ENCODE measurements at regions not wholly inside any gene's neighbourhood (a gene's known extent, or its start where the extent isn't known, plus 50 kb on each side); places are given as distances from the start of the nearest gene placed in this dataset.

GRCh38 chr2:4898706-4899105, 793.5 kb upstream of the SOX11 start (continued):
- TF ChIP-seq NKRF (conservative IDR thresholded peaks at IDR 0.05), result no peak
- TF ChIP-seq TBL1XR1 (IDR thresholded peaks at IDR 0.05; ENCODE audit: low read depth, low read length), result no peak
- TF ChIP-seq HDGF (IDR thresholded peaks at IDR 0.05), result no peak
- TF ChIP-seq RAD21 (IDR thresholded peaks at IDR 0.05; ENCODE audit: insufficient read depth, low read depth, low read length), result no peak
- no peak for TF ChIP-seq FOXM1 (IDR thresholded peaks at IDR 0.05; ENCODE audit: low read depth, low read length)
- no peak for TF ChIP-seq USF2 (IDR thresholded peaks at IDR 0.05; ENCODE audit: borderline replicate concordance, low read depth, low read length)
- no peak for TF ChIP-seq IRF5 (IDR thresholded peaks at IDR 0.05; ENCODE audit: borderline replicate concordance)
- TF ChIP-seq ETV6 (conservative IDR thresholded peaks at IDR 0.05 in 1 of 2, IDR thresholded peaks at IDR 0.05 in 1 of 2; ENCODE audit: borderline replicate concordance in 1 of 2, low read depth in 1 of 2), result no peak

- FAIRE-seq, result no peak
- Histone ChIP-seq H3K27me3 (replicated peaks in 1 of 2; ENCODE audit: control insufficient read depth in 2 of 2, insufficient read depth in 2 of 2, low read length in 1 of 2) (no peaks in the 10 kb centered on the region), H3K36me3 (ENCODE audit: control insufficient read depth in 2 of 2, insufficient read depth in 2 of 2, low read length in 1 of 2) (no peaks in the 10 kb centered on the region), H3K4me1 (ENCODE audit: control insufficient read depth, insufficient read depth, low read length) (no peaks in the 10 kb centered on the region), H2AFZ (ENCODE audit: control insufficient read depth, low read depth, low read length) (no peak overlapping the region), H3K79me2 (ENCODE audit: control insufficient read depth, insufficient read depth, low read length) (no peaks in the 10 kb centered on the region), H3K9ac (ENCODE audit: control insufficient read depth, insufficient read depth, low read length) (no peak overlapping the region), H3K4me2 (ENCODE audit: control insufficient read depth, insufficient read depth) (no peak overlapping the region), H3K9me3 (replicated peaks; ENCODE audit: control insufficient read depth, insufficient read depth, low read length) (no peaks in the 10 kb centered on the region), H3K4me3 (no peak overlapping the region), H4K20me1 (ENCODE audit: control insufficient read depth, insufficient read depth) (no peaks in the 10 kb centered on the region), H3K27ac (ENCODE audit: control insufficient read depth, insufficient read depth) (no peak overlapping the region)
- ChIA-PET POLR2A (no interaction called here), RAD21 (ENCODE audit: unreplicated experiment) (no interaction called here), CTCF (no interaction called here), SMC1A (ENCODE audit: uncharacterized antibody, unreplicated experiment) (no interaction called here)
- TF ChIP-seq ZZZ3 (IDR thresholded peaks at IDR 0.05; ENCODE audit: control insufficient read depth, insufficient read length, low read depth), result no peak
- no peak for TF ChIP-seq BACH1 (IDR thresholded peaks at IDR 0.05; ENCODE audit: borderline replicate concordance)
- TF ChIP-seq ATF2 (IDR thresholded peaks at IDR 0.05; ENCODE audit: low read length), result no peak
- no peak for TF ChIP-seq MYC (IDR thresholded peaks at IDR 0.05; ENCODE audit: insufficient read depth, insufficient read length, insufficient replicate concordance, low read length, severe bottlenecking)
- TF ChIP-seq SUZ12 (IDR thresholded peaks at IDR 0.05; ENCODE audit: unreplicated experiment), result no peak
- no peak for TF ChIP-seq NFYA (IDR thresholded peaks at IDR 0.05; ENCODE audit: borderline replicate concordance, low read depth, low read length)
- no TSS peak for BruUV-seq (replicated peaks)
- intact Hi-C loops (cut with micrococcal nuclease; ENCODE audit: unreplicated experiment), result no loop called here
- no peak for ATAC-seq
- WGBS (ENCODE audit: insufficient coverage, insufficient replicate concordance, low lambda C conversion rate, missing lambda C conversion rate), result 8% methylated on average over 5 of the region's 5 CpGs
- no peak for DNase-seq (ENCODE audit: low read depth, low spot score)
- in situ Hi-C loops (cut with MboI), result no loop called here
Observed at GRCh38 chr2:4900242-4900641, 791.9 kb upstream of the SOX11 start.

Data from GM12878 (cell line).